ENCODE measurements at regions not wholly inside any gene's neighbourhood (a gene's known extent, or its start where the extent isn't known, plus 50 kb on each side); places are given as distances from the start of the nearest gene placed in this dataset.

DNA sequence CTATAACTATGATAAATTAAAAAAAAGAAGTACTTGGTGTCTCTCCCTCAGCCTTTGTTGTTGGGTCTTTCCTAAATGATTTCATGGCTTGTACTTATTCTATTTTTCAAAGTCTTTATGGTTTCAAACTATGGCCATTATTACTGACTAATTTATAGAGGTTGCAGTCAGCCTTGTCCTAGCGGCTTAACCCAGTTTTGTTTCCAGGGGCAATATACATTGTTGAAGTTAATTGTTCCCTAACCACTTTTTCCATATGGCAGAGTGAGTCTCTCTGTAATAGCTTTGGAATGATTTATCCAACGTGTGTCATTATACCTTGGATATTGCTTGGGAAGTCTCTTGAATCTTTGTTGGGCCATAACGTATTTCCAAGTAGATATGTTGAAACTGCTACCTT, 408.8 kb downstream of the HRH4 start:
- TF ChIP-seq, protein P1, sequence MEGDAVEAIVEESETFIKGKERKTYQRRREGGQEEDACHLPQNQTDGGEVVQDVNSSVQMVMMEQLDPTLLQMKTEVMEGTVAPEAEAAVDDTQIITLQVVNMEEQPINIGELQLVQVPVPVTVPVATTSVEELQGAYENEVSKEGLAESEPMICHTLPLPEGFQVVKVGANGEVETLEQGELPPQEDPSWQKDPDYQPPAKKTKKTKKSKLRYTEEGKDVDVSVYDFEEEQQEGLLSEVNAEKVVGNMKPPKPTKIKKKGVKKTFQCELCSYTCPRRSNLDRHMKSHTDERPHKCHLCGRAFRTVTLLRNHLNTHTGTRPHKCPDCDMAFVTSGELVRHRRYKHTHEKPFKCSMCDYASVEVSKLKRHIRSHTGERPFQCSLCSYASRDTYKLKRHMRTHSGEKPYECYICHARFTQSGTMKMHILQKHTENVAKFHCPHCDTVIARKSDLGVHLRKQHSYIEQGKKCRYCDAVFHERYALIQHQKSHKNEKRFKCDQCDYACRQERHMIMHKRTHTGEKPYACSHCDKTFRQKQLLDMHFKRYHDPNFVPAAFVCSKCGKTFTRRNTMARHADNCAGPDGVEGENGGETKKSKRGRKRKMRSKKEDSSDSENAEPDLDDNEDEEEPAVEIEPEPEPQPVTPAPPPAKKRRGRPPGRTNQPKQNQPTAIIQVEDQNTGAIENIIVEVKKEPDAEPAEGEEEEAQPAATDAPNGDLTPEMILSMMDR (IDR thresholded peaks at IDR 0.05), result no peak
- no peak for TF ChIP-seq POLR2AphosphoS5 (IDR thresholded peaks at IDR 0.05)
- no peak for TF ChIP-seq POLR2A (IDR thresholded peaks at IDR 0.05)
